HG03439 (cell line): ENCODE measurements at regions not wholly inside any gene's neighbourhood (a gene's known extent, or its start where the extent isn't known, plus 50 kb on each side); places are given as distances from the start of the nearest gene placed in this dataset.

Experiments
- ATAC-seq: cut with Tn5 transposase; IDR thresholded peaks from one replicate; pipeline ENCODE4 v1.9.1; 2021; ENCODE audit warnings: mild to moderate bottlenecking, moderate library complexity; ENCODE audit not compliant: unreplicated experiment

GRCh38 chr4:174438711-174439110 lies 83.6 kb downstream of the HPGD start:
- no peak for ATAC-seq

- ATAC-seq = no peak
Observed at GRCh38 chr4:174437749-174438148, 84.5 kb downstream of the HPGD start.

GRCh38 chr4:174437324-174437723 lies 85.0 kb downstream of the HPGD start:
- no peak for ATAC-seq

- ATAC-seq = no peak
Observed at GRCh38 chr4:174436377-174436776, 85.9 kb downstream of the HPGD start.

GRCh38 chr4:174435974-174436373 lies 86.3 kb downstream of the HPGD start:
- no peak for ATAC-seq

GRCh38 chr4:174434455-174434854 lies 87.8 kb downstream of the HPGD start:
- ATAC-seq = no peak

- no peak for ATAC-seq
Observed at GRCh38 chr4:174430576-174430975, 91.7 kb downstream of the HPGD start.

GRCh38 chr4:174429701-174430410 lies 92.4 kb downstream of the HPGD start:
- ATAC-seq = no peak

GRCh38 chr4:174427571-174428140 lies 94.6 kb downstream of the HPGD start:
- no peak for ATAC-seq

GRCh38 chr4:174425669-174426068 lies 96.6 kb downstream of the HPGD start:
- no peak for ATAC-seq

- ATAC-seq = peak; percentile 78
Observed at GRCh38 chr4:174423257-174423944, 98.9 kb downstream of the HPGD start.

- no peak for ATAC-seq
Observed at GRCh38 chr4:174422893-174423256, 99.4 kb downstream of the HPGD start.

GRCh38 chr4:174420316-174420715 lies 102.0 kb downstream of the HPGD start:
- no peak for ATAC-seq

GRCh38 chr4:174418640-174419212 lies 103.6 kb downstream of the HPGD start:
- ATAC-seq = no peak

GRCh38 chr4:174408841-174409552 lies 113.3 kb downstream of the HPGD start:
- no peak for ATAC-seq

- ATAC-seq = no peak
Observed at GRCh38 chr4:174406383-174406782, 115.9 kb downstream of the HPGD start.

GRCh38 chr4:174405923-174406322 lies 116.4 kb downstream of the HPGD start:
- ATAC-seq = no peak

GRCh38 chr4:174404677-174405076 lies 117.6 kb downstream of the HPGD start:
- ATAC-seq = no peak

GRCh38 chr4:174403177-174403543 lies 119.1 kb downstream of the HPGD start:
- ATAC-seq = no peak

- no peak for ATAC-seq
Observed at GRCh38 chr4:174402470-174403176, 118.9 kb downstream of the CEP44 start.
